ENCODE measurements at regions not wholly inside any gene's neighbourhood (a gene's known extent, or its start where the extent isn't known, plus 50 kb on each side); places are given as distances from the start of the nearest gene placed in this dataset.
"Not testable (repeated sequence)": the region's sequence is repeated elsewhere in the genome, so short reads cannot be mapped to it uniquely, and the experiment has no call there.

- POLR2A ChIA-PET, result not testable (repeated sequence)
These were observed 319.9 kb downstream of the FGFR2 start for GRCh38 chr10:121278386-121278785.

GRCh38 chr10:121281576-121281975 lies 316.7 kb downstream of the FGFR2 start:
- POLR2A ChIA-PET, result no interaction called here
- Mint-ChIP-seq H3K27ac (no peak overlapping the region), H3K4me1 (no peaks in the 10 kb centered on the region), H3K4me3 (no peak overlapping the region), H3K36me3 (ENCODE audit: low read depth) (no peaks in the 10 kb centered on the region), H3K27me3 (no peaks in the 10 kb centered on the region), H3K9me3 (peaks cover 5% of the 10 kb centered on the region)
- CTCF ChIA-PET, result no interaction called here
- no peak for DNase-seq

More at GRCh38 chr10:121278386-121278785, 319.9 kb downstream of the FGFR2 start:
- H3K4me3 Mint-ChIP-seq; H3K27me3 Mint-ChIP-seq; H3K27ac Mint-ChIP-seq; H3K4me1 Mint-ChIP-seq; CTCF ChIA-PET; H3K36me3 Mint-ChIP-seq (ENCODE audit: low read depth); DNase-seq; H3K9me3 Mint-ChIP-seq: not testable (repeated sequence)

- no peaks in the 10 kb centered on the region for H3K4me1 Mint-ChIP-seq
These were observed 316.0 kb downstream of the FGFR2 start for GRCh38 chr10:121282264-121282663.

GRCh38 chr10:121282797-121283515 lies 315.3 kb downstream of the FGFR2 start:
- POLR2A ChIA-PET, result no interaction called here
- DNase-seq, result no peak
- CTCF ChIA-PET, result no interaction called here
- Mint-ChIP-seq H3K27ac (no peak overlapping the region), H3K27me3 (no peaks in the 10 kb centered on the region), H3K36me3 (ENCODE audit: low read depth) (no peaks in the 10 kb centered on the region), H3K9me3 (peaks cover 5% of the 10 kb centered on the region), H3K4me1 (no peaks in the 10 kb centered on the region), H3K4me3 (no peak overlapping the region)

More at GRCh38 chr10:121282264-121282663, 316.0 kb downstream of the FGFR2 start:
- no peaks in the 10 kb centered on the region for H3K27me3 Mint-ChIP-seq
- peaks cover 5% of the 10 kb centered on the region for H3K9me3 Mint-ChIP-seq
- no peak overlapping the region for H3K4me3 Mint-ChIP-seq
- H3K27ac Mint-ChIP-seq, result no peak overlapping the region
- ChIA-PET POLR2A (no interaction called here), CTCF (no interaction called here)
- H3K36me3 Mint-ChIP-seq (ENCODE audit: low read depth), result no peaks in the 10 kb centered on the region
- DNase-seq, result no peak

- no peak overlapping the region for H3K4me3 Mint-ChIP-seq
- H3K4me1 Mint-ChIP-seq, result no peaks in the 10 kb centered on the region
- DNase-seq, result no peak
- ChIA-PET POLR2A (no interaction called here), CTCF (no interaction called here)
- no peaks in the 10 kb centered on the region for H3K9me3 Mint-ChIP-seq
- H3K36me3 Mint-ChIP-seq (ENCODE audit: low read depth), result no peaks in the 10 kb centered on the region
- no peak overlapping the region for H3K27ac Mint-ChIP-seq
- no peaks in the 10 kb centered on the region for H3K27me3 Mint-ChIP-seq
These were observed 313.3 kb downstream of the FGFR2 start for GRCh38 chr10:121284936-121285335.

GRCh38 chr10:121285406-121286196 lies 312.6 kb downstream of the FGFR2 start:
- no peaks in the 10 kb centered on the region for H3K4me1 Mint-ChIP-seq
- DNase-seq, result no peak
- H3K27ac Mint-ChIP-seq, result no peak overlapping the region
- no peaks in the 10 kb centered on the region for H3K27me3 Mint-ChIP-seq
- ChIA-PET POLR2A (no interaction called here), CTCF (no interaction called here)
- no peak overlapping the region for H3K4me3 Mint-ChIP-seq
- H3K36me3 Mint-ChIP-seq (ENCODE audit: low read depth), result no peaks in the 10 kb centered on the region
- H3K9me3 Mint-ChIP-seq, result no peaks in the 10 kb centered on the region

GRCh38 chr10:121288011-121288410 lies 310.2 kb downstream of the FGFR2 start:
- H3K4me3 Mint-ChIP-seq, result no peak overlapping the region
- CTCF ChIA-PET, result no interaction called here
- H3K27me3 Mint-ChIP-seq, result no peaks in the 10 kb centered on the region
- POLR2A ChIA-PET, result no interaction called here
- no peaks in the 10 kb centered on the region for H3K36me3 Mint-ChIP-seq (ENCODE audit: low read depth)
- no peak for DNase-seq
- H3K9me3 Mint-ChIP-seq, result no peaks in the 10 kb centered on the region
- H3K27ac Mint-ChIP-seq, result no peak overlapping the region
- no peaks in the 10 kb centered on the region for H3K4me1 Mint-ChIP-seq

GRCh38 chr10:121288864-121289661 lies 309.2 kb downstream of the FGFR2 start:
- H3K36me3 Mint-ChIP-seq (ENCODE audit: low read depth), result no peaks in the 10 kb centered on the region
- ChIA-PET CTCF (no interaction called here), POLR2A (no interaction called here)
- no peak overlapping the region for H3K4me3 Mint-ChIP-seq
- no peaks in the 10 kb centered on the region for H3K27me3 Mint-ChIP-seq
- H3K9me3 Mint-ChIP-seq, result no peaks in the 10 kb centered on the region
- H3K27ac Mint-ChIP-seq, result no peak overlapping the region
- DNase-seq, result no peak
- H3K4me1 Mint-ChIP-seq, result no peaks in the 10 kb centered on the region

- Mint-ChIP-seq H3K27ac (no peak overlapping the region), H3K4me1 (no peaks in the 10 kb centered on the region), H3K36me3 (ENCODE audit: low read depth) (no peaks in the 10 kb centered on the region), H3K4me3 (no peak overlapping the region), H3K9me3 (no peaks in the 10 kb centered on the region), H3K27me3 (no peaks in the 10 kb centered on the region)
- DNase-seq, result no peak
- ChIA-PET POLR2A (no interaction called here), CTCF (no interaction called here)
These were observed 308.4 kb downstream of the FGFR2 start for GRCh38 chr10:121289800-121290199.

GRCh38 chr10:121290674-121291073 lies 307.6 kb downstream of the FGFR2 start:
- no peaks in the 10 kb centered on the region for H3K27me3 Mint-ChIP-seq
- ChIA-PET POLR2A (no interaction called here), CTCF (no interaction called here)
- H3K27ac Mint-ChIP-seq, result no peak overlapping the region
- no peak overlapping the region for H3K4me3 Mint-ChIP-seq
- no peak for DNase-seq
- no peaks in the 10 kb centered on the region for H3K9me3 Mint-ChIP-seq
- no peaks in the 10 kb centered on the region for H3K4me1 Mint-ChIP-seq
- no peaks in the 10 kb centered on the region for H3K36me3 Mint-ChIP-seq (ENCODE audit: low read depth)

GRCh38 chr10:121291376-121291775 lies 306.9 kb downstream of the FGFR2 start:
- DNase-seq, result no peak
- Mint-ChIP-seq H3K27ac (no peak overlapping the region), H3K27me3 (no peaks in the 10 kb centered on the region), H3K4me1 (no peaks in the 10 kb centered on the region), H3K36me3 (ENCODE audit: low read depth) (no peaks in the 10 kb centered on the region), H3K4me3 (no peak overlapping the region), H3K9me3 (no peaks in the 10 kb centered on the region)
- POLR2A ChIA-PET, result no interaction called here
- CTCF ChIA-PET, result no interaction called here

- no peak for DNase-seq
- no peak overlapping the region for H3K4me3 Mint-ChIP-seq
- no peaks in the 10 kb centered on the region for H3K4me1 Mint-ChIP-seq
- POLR2A ChIA-PET, result no interaction called here
- H3K27me3 Mint-ChIP-seq, result no peaks in the 10 kb centered on the region
- H3K36me3 Mint-ChIP-seq (ENCODE audit: low read depth), result no peaks in the 10 kb centered on the region
- no peaks in the 10 kb centered on the region for H3K9me3 Mint-ChIP-seq
- no peak overlapping the region for H3K27ac Mint-ChIP-seq
- CTCF ChIA-PET, result no interaction called here
These were observed 306.4 kb downstream of the FGFR2 start for GRCh38 chr10:121291823-121292222.

GRCh38 chr10:121292321-121292720 lies 305.9 kb downstream of the FGFR2 start:
- H3K4me1 Mint-ChIP-seq, result no peaks in the 10 kb centered on the region
- H3K9me3 Mint-ChIP-seq, result no peaks in the 10 kb centered on the region
- DNase-seq, result no peak
- no peaks in the 10 kb centered on the region for H3K27me3 Mint-ChIP-seq
- no peak overlapping the region for H3K27ac Mint-ChIP-seq
- POLR2A ChIA-PET, result no interaction called here
- CTCF ChIA-PET, result no interaction called here
- H3K36me3 Mint-ChIP-seq (ENCODE audit: low read depth), result no peaks in the 10 kb centered on the region
- H3K4me3 Mint-ChIP-seq, result no peak overlapping the region

Data from activated CD4-positive, alpha-beta memory T cell treated with anti-CD3 and anti-CD28 coated beads, Interleukin-2, amount 10 ng/mL, durations not matched to agents 7 days and 5 days (primary cell).